AG04450 (cell line): ENCODE measurements at regions not wholly inside any gene's neighbourhood (a gene's known extent, or its start where the extent isn't known, plus 50 kb on each side); places are given as distances from the start of the nearest gene placed in this dataset.

Experiments
- CTCF ChIA-PET: fragments of 300-600, 350-600 bp; formaldehyde crosslinking; extraction: SDS; loops from one replicate; lab custom pipeline; 2022; ENCODE audit warnings: antibody characterized with exemption, inconsistent platforms; lab: Charles Lee
- POLR2A ChIA-PET: fragments of 350-600 bp; formaldehyde crosslinking; extraction: SDS; loops from one replicate; lab custom pipeline; 2021; ENCODE audit warnings: antibody characterized with exemption, inconsistent platforms; lab: Yijun Ruan, JAX
- DNase-seq: peaks from one replicate; pipeline ENCODE4 v3.0.0-alpha.2; 2011; ENCODE audit warnings: low read depth, low spot score
- H3K27ac ChIP-seq: one replicate; pipeline ENCODE4 v1.5.1; 2012; ENCODE audit warnings: low read depth, low read length, control low read depth
- H3K27me3 ChIP-seq: one replicate; pipeline ENCODE4 v1.6.0; 2012; ENCODE audit warnings: low read length; ENCODE audit not compliant: control insufficient read depth, insufficient read depth
- H3K4me3 ChIP-seq: 2 replicates; pipeline ENCODE4 v1.5.1; 2011; ENCODE audit warnings: mild to moderate bottlenecking, low read depth, low read length, control low read depth
- H3K9me3 ChIP-seq: 2 replicates; pipeline ENCODE4 v1.5.1; 2012; ENCODE audit warnings: low read length; ENCODE audit not compliant: control insufficient read depth, insufficient read depth
- CTCF ChIP-seq: IDR thresholded peaks from 2 replicates; pipeline ENCODE4 v1.5.1; 2011; ENCODE audit warnings: low read depth, low read length, control low read depth, inconsistent platforms

- TF ChIP-seq CTCF = no peak
- ChIA-PET POLR2A (no interaction called here), CTCF (no interaction called here)
- Histone ChIP-seq H3K9me3 (peaks cover 42% of the 10 kb centered on the region), H3K4me3 (no peak overlapping the region), H3K27ac (no peak overlapping the region), H3K27me3 (no peaks in the 10 kb centered on the region)
- no peak for DNase-seq
Observed at GRCh38 chr12:131482199-131482598, 228.7 kb upstream of the SFSWAP start.

- H3K27ac ChIP-seq = no peak overlapping the region
- H3K4me3 ChIP-seq = no peak overlapping the region
- H3K9me3 ChIP-seq = peaks cover 42% of the 10 kb centered on the region
- CTCF ChIA-PET = no interaction called here
- no peak for DNase-seq
- TF ChIP-seq CTCF = no peak
- POLR2A ChIA-PET = no interaction called here
- no peaks in the 10 kb centered on the region for H3K27me3 ChIP-seq
Observed at GRCh38 chr12:131482686-131483085, 228.2 kb upstream of the SFSWAP start.

GRCh38 chr12:131486451-131487230, 224.2 kb upstream of the SFSWAP start:
- CTCF ChIA-PET = no interaction called here
- Histone ChIP-seq H3K9me3 (peaks cover 23% of the 10 kb centered on the region), H3K4me3 (no peak overlapping the region), H3K27ac (no peak overlapping the region), H3K27me3 (no peaks in the 10 kb centered on the region)
- no peak for DNase-seq
- no peak for TF ChIP-seq CTCF
- POLR2A ChIA-PET = no interaction called here

GRCh38 chr12:131487388-131488124, 223.3 kb upstream of the SFSWAP start:
- H3K9me3 ChIP-seq = peaks cover 22% of the 10 kb centered on the region
- no peak for DNase-seq
- ChIA-PET CTCF (no interaction called here), POLR2A (no interaction called here)
- H3K27ac ChIP-seq = no peak overlapping the region
- TF ChIP-seq CTCF = no peak
- H3K4me3 ChIP-seq = no peak overlapping the region
- H3K27me3 ChIP-seq = no peaks in the 10 kb centered on the region

GRCh38 chr12:131489718-131490117, 221.2 kb upstream of the SFSWAP start:
- no peak overlapping the region for H3K4me3 ChIP-seq
- peaks cover 22% of the 10 kb centered on the region for H3K9me3 ChIP-seq
- no peaks in the 10 kb centered on the region for H3K27me3 ChIP-seq
- H3K27ac ChIP-seq = no peak overlapping the region
- POLR2A ChIA-PET = no interaction called here
- CTCF ChIA-PET = no interaction called here
- no peak for DNase-seq
- no peak for TF ChIP-seq CTCF
